Activated CD4-positive, alpha-beta T cell treated with anti-CD3 and anti-CD28 coated beads, Interleukin-2, Interleukin-6, amounts not matched to agents 100 ng/mL and 50 ng/mL, durations not matched to agents 16 hours and 8 hours (primary cell): ENCODE measurements at regions not wholly inside any gene's neighbourhood (a gene's known extent, or its start where the extent isn't known, plus 50 kb on each side); places are given as distances from the start of the nearest gene placed in this dataset.
"Not testable (repeated sequence)": the region's sequence is repeated elsewhere in the genome, so short reads cannot be mapped to it uniquely, and the experiment has no call there.

Source experiments
- DNase-seq: peaks from one replicate; pipeline ENCODE4 v3.0.0-alpha.2; 2020

GRCh38 chr5:116914869-116915504 lies 340.4 kb upstream of the SEMA6A start:
- DNase-seq, result no peak

GRCh38 chr5:116912221-116912620 lies 337.6 kb upstream of the SEMA6A start:
- no peak for DNase-seq

GRCh38 chr5:116911074-116911473 lies 336.5 kb upstream of the SEMA6A start:
- no peak for DNase-seq

- DNase-seq, result no peak
Observed at GRCh38 chr5:116908537-116908936, 333.9 kb upstream of the SEMA6A start.

- DNase-seq, result no peak
Observed at GRCh38 chr5:116905885-116906284, 331.3 kb upstream of the SEMA6A start.

GRCh38 chr5:116900793-116901192 lies 326.2 kb upstream of the SEMA6A start:
- DNase-seq, result no peak

- no peak for DNase-seq
Observed at GRCh38 chr5:116898917-116899316, 324.3 kb upstream of the SEMA6A start.

- no peak for DNase-seq
Observed at GRCh38 chr5:116897291-116897690, 322.7 kb upstream of the SEMA6A start.

GRCh38 chr5:116896001-116896400 lies 321.4 kb upstream of the SEMA6A start:
- no peak for DNase-seq

- DNase-seq, result no peak
Observed at GRCh38 chr5:116892993-116893392, 318.4 kb upstream of the SEMA6A start.

- DNase-seq, result no peak
Observed at GRCh38 chr5:116887104-116887503, 312.5 kb upstream of the SEMA6A start.

- no peak for DNase-seq
Observed at GRCh38 chr5:116885825-116886224, 311.2 kb upstream of the SEMA6A start.

- DNase-seq, result no peak
Observed at GRCh38 chr5:116883875-116884274, 309.3 kb upstream of the SEMA6A start.

GRCh38 chr5:116881921-116882531 lies 307.4 kb upstream of the SEMA6A start:
- no peak for DNase-seq

GRCh38 chr5:116880601-116881000 lies 306.0 kb upstream of the SEMA6A start:
- DNase-seq, result no peak

GRCh38 chr5:116880150-116880549 lies 305.5 kb upstream of the SEMA6A start:
- DNase-seq, result no peak

GRCh38 chr5:116876240-116876840 lies 301.7 kb upstream of the SEMA6A start:
- no peak for DNase-seq

GRCh38 chr5:116872986-116873385 lies 298.4 kb upstream of the SEMA6A start:
- DNase-seq, result no peak

- DNase-seq, result no peak
Observed at GRCh38 chr5:116872486-116872885, 297.9 kb upstream of the SEMA6A start.

- not testable (repeated sequence) for DNase-seq
Observed at GRCh38 chr5:116867825-116868224, 293.2 kb upstream of the SEMA6A start.

GRCh38 chr5:116865651-116866050 lies 291.0 kb upstream of the SEMA6A start:
- DNase-seq, result no peak

GRCh38 chr5:116864838-116865190 lies 290.2 kb upstream of the SEMA6A start:
- DNase-seq, result no peak

GRCh38 chr5:116864157-116864837 lies 289.7 kb upstream of the SEMA6A start:
- DNase-seq, result no peak
